HG03439 (cell line): ENCODE measurements at regions not wholly inside any gene's neighbourhood (a gene's known extent, or its start where the extent isn't known, plus 50 kb on each side); places are given as distances from the start of the nearest gene placed in this dataset.

Experiments used
- ATAC-seq: cut with Tn5 transposase; IDR thresholded peaks from one replicate; pipeline ENCODE4 v1.9.1; 2021; ENCODE audit warnings: mild to moderate bottlenecking, moderate library complexity; ENCODE audit not compliant: unreplicated experiment

GRCh38 chr17:71349908-71350600, 770.8 kb upstream of the SOX9 start:
- ATAC-seq: no peak

DNA sequence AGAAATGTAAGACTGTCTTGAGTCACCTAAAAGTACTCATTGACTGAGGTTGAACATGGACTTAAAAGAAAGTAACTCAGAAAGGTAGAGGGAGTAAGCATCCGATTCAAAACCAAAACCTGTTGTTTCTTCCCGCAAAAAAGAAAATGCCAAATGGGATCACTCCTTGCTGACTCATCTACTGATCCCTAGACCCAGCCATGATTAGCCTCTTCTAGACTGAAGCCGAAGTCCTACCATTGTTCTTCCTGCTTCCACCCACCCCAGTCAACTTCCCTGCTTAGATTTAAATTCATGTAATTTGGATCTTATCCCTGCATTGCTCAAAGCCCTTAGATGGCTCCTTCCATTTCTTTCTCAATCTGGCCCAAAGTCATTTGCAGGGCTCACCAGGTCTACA, 760.5 kb upstream of the SOX9 start:
- no peak for ATAC-seq

- no peak for ATAC-seq
These were observed 759.0 kb upstream of the SOX9 start for GRCh38 chr17:71361656-71362450.

GRCh38 chr17:71363661-71364060, 757.2 kb upstream of the SOX9 start:
- ATAC-seq: no peak

DNA sequence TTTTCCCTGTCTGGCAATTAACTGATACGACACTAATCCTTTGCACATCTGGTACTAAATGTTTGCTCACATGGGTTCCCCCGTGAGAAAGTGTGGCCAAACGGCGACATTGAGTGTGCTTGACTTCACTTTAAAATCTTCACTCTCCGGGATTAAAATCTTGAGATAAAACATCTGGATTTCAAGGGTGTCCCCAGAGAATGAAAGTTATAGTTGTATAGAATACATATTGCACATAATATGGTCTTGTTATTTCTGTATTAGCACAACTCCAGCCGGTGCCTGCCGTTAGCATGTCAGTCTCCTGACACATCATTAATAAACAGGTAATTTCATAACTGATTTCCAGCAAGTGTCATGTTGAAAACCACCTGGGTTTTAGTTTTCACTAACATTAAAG, 749.0 kb upstream of the SOX9 start:
- no peak for ATAC-seq

DNA sequence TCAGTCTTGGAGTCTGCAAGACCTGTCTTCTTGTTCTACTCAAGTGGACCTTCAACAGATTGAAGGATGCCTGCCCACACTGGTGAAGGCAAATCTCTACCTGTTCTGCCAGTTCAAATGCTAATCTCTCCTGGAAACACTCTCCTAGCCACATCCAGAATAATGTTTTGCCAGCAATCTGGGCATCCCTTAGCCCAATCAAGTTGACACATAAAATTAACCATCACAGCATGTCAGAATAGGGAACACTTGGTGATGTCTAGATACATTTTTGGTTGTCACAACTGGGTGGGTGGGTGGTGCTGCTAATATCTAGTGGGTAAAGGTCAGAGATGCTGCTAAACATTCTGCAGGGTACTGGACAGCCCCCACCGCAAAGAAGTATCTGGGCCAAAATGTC, 744.9 kb upstream of the SOX9 start:
- no peak for ATAC-seq

DNA sequence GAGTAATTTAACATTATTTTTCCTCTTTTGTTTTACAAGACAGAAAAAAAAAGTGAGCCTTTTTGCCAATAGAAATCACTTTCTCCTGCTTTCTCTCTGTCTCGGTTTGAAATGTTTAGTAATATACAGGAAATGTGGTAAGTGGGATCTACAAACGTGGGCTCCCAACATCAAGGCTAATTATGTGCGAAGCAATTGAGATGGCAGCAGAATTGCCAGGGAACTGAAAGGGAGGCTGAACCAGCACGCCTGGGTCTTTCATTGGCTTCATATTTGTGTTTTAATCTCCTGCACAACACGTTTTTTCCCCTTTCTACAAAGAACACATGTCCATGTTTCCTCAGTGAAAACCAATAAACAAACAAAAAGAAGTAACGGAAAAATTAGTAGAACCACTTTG, 743.9 kb upstream of the SOX9 start:
- no peak for ATAC-seq

DNA sequence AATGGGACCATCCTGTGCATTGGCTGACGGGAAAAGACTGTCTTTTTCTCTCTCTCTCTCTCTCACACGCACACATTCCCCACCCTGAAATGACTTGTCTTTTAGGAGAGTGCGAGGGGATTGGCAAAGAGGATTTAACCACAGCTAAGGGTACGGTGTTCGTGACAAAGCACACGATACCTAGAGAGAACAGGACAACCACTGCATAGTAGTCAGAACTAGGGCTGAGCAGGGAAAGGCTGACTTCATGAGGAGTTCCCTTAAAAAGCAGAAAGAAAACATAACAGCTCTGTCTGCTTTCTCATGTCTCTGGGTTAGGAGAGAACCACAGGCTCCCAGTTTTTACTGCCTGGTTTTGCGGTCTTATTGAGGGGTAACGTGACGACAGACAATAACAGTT, 742.8 kb upstream of the SOX9 start:
- ATAC-seq: no peak

DNA sequence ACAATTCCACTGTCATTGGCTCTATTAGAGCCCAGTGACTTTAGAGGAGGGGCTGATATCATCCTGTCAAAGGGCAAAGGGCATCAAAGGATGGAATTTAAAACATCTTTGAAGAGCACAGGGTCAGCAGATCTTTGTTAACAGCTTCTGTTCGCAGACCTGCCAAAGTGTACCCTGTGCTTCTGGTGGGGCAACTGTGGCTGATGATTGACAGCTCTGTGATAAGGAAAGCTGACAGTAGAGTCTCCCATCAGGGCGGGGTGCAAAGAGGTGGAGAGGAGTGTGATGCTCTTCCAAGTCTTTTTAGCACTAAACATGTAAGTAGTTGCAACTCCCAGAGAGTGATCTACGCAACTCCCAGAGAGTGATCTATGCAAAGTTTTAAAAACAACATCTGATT, 742.1 kb upstream of the SOX9 start:
- ATAC-seq: no peak

DNA sequence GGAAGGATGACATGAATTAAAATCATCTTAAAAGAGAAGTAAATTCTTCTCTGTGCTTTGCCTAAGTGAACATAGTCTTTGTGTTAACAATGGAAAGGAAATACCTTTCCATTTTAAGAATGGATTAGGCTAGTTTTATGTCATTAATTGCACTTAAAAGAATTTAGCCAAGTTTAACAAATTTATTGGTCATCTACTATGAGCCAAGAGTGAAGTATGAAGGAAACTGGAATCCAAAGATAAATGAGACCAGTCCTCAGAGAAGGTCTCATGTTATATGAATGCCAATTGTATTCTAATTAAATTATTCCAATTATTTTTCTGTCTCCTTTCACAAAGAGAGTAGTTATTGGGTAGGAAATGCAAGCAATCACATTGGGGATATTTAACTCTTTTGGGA, 741.3 kb upstream of the SOX9 start:
- ATAC-seq: no peak

DNA sequence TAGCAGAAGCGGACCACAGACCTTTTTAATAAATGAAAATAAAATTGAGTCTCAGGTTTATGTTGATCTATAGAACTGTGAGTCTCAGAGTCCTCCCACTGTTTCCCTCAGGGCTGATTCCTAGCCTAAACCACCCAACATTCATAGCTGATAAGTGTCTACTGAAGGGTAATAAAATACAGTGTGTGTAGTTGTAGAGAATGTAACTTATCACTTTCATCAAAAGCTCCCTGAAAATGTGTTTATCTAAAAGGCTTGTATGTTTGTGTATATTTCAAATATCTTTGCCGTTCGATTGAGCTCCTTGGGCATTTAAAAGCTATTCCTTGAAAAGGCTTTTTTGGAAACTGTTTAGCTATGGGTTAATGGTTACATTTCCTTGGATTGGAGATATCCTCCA, 740.3 kb upstream of the SOX9 start:
- ATAC-seq: no peak

DNA sequence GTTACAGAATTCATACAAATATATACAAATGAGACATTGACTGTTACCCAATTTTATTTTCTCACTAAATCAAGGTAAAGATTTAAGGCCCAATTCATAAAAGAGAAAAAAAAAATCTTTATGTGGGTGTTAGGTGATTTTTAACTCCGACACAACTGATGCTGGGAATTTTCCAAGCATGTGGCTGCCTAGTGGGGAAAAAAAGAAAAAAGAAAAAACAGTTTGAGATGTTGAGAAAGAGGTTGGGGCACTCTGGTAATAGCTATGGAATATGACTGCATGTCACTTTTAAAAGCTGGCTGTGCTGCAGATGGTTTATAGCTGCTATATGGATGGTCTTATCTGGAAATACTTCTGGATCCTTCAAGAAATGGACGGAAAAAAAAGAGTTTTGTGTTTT, 739.9 kb upstream of the SOX9 start:
- ATAC-seq: no peak

DNA sequence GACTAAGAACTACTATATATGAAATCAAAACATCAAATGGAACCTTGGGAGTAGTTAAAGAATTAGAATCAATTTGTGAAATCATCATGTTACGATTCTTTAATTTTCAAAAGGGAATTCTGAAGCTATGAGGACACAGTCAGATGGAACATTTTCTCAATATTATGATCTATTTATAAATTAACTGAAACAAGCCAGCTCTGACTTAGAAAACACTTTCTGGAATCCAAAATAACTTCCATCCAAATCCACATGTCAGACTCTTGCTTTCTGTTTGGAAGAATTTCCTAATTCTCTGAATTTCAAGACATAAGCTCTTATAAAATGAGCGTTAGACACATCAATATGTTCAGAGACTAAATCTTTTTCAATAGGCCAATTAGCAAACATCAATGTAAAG, 737.7 kb upstream of the SOX9 start:
- no peak for ATAC-seq

- no peak for ATAC-seq
These were observed 733.4 kb upstream of the SOX9 start for GRCh38 chr17:71387456-71387855.

GRCh38 chr17:71392715-71393567, 727.9 kb upstream of the SOX9 start:
- no peak for ATAC-seq

GRCh38 chr17:71395901-71396300, 724.9 kb upstream of the SOX9 start:
- ATAC-seq: no peak

DNA sequence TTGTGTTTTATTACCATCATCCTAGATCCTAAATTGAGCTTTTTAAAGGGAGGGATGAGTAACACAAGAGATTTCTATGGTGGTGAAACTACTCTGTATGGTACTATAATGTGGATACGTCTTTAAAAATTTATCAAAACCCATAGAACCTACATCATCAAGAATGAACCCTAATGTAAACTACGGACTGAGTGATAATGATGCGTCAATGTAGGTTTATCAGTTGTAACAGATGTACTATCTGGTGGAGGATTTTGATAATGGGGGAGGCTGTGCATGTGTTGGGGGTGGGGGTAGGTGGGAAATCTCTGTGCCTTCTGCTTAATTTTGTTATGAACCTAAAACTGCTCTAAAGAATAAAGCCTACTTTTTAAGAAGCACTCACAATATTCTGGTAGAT, 724.1 kb upstream of the SOX9 start:
- no peak for ATAC-seq

DNA sequence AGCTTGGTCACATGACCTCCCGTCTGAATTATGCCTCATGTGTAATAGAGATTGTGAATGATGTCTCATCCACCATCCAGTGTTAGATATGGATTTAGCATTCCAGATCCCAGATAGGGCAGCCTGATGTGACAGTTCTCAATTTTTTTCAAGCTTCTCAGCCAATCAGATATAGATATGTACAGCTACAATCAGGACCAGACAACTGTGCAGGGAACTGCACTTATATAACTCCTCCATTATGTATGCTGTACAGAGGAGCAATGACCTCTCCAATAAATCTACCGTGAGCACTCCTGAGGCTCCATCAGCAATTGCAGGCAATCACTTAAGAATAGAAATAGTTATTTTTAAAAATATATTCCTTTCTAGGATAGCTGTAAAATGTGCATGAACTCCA, 722.8 kb upstream of the SOX9 start:
- ATAC-seq: no peak

- ATAC-seq: no peak
These were observed 722.0 kb upstream of the SOX9 start for GRCh38 chr17:71398800-71399219.

DNA sequence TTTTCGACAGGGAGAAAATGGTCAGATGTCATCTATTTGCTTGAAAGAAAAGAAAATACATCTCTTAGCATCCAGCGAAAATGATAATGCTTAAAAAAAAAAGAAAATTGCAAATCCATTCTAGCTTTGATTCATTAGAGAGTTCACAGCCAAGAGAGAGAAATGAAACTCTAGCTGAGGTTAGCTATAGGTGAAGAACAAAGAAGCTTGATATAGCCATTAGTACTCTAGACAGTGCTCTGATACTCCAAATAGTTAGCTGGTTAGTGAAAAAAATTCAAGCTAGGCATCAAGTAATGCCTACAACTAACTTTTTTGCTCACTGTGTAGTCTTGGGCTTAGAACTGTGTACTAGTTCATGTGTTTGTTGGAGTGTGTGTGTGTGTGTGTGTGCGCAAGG, 721.6 kb upstream of the SOX9 start:
- no peak for ATAC-seq

DNA sequence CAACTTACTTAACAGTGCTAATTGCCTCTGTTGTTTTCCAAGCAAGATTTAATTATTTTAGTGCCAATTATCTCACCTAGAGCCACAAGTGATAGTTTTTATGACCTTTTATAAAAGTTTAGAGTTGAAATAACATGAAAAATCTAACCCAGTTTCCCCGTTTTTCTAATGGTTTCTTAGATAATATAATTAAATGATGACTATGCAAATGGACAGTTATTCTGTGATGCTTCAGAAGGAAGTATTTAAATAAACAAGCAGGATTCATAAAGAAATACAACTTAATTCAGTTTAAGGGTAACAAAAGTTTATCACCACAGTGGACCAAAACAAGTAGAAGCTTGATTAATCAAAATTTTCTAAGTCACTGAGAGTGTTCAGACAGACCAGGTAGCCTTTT, 721.2 kb upstream of the SOX9 start:
- ATAC-seq: no peak

GRCh38 chr17:71402007-71402406, 718.8 kb upstream of the SOX9 start:
- no peak for ATAC-seq
